SK-N-SH (cell line): ENCODE measurements at regions not wholly inside any gene's neighbourhood (a gene's known extent, or its start where the extent isn't known, plus 50 kb on each side); places are given as distances from the start of the nearest gene placed in this dataset.

Experiments used
- CTCF ChIA-PET: fragments of 300-600, 350-600 bp; formaldehyde crosslinking; extraction: SDS; loops from one replicate; lab custom pipeline; 2021; lab: Yijun Ruan, JAX
- POLR2A ChIA-PET: fragments of 350-600 bp; sonication (Branson Sonifier 250); formaldehyde crosslinking; extraction: SDS; loops from one replicate; lab custom pipeline; 2020; ENCODE audit warnings: antibody characterized with exemption, inconsistent platforms; lab: Yijun Ruan, JAX
- DNase-seq: peaks from one replicate; pipeline ENCODE4 v3.0.0; 2012
- H2AFZ ChIP-seq: fragments of 200-600 bp; sonication (generic); 2 replicates; pipeline ENCODE4 v1.8.1; 2016; ENCODE audit warnings: antibody characterized with exemption, mild to moderate bottlenecking, low read depth
- H3F3A ChIP-seq: fragments of 200-600 bp; sonication (generic); replicated peaks from 2 replicates; pipeline ENCODE3; 2016; ENCODE audit warnings: antibody characterized with exemption, mild to moderate bottlenecking; ENCODE audit not compliant: insufficient read depth
- H3K27ac ChIP-seq, 2 experiments: fragments of 200-500 bp in 1 of 2; fragments of 200-600 bp in 1 of 2; sonication (Bioruptor generic) in 1 of 2; sonication (generic), shearing (Covaris generic) in 1 of 2; 2 replicates each; pipeline versions ENCODE4 v1.5.1 to v1.6.1; 2014 to 2016; ENCODE audit warnings: low read depth in 2 of 2, inconsistent platforms in 1 of 2, low read length in 1 of 2, mild to moderate bottlenecking in 1 of 2, mixed read lengths in 1 of 2
- H3K27me3 ChIP-seq: fragments of 200-600 bp; sonication (generic), shearing (Covaris generic); 2 replicates; pipeline ENCODE4 v1.6.1; 2016; ENCODE audit warnings: mixed run types; ENCODE audit not compliant: insufficient read depth
- H3K36me3 ChIP-seq, 2 experiments: fragments of 200-500 bp in 1 of 2; fragments of 200-600 bp in 1 of 2; sonication (Bioruptor generic) in 1 of 2; sonication (generic) in 1 of 2; replicated peaks in 1 of 2; 2 replicates each; pipeline versions ENCODE3 to v1.5.1; 2014 to 2016; ENCODE audit warnings: low read length in 1 of 2, mild to moderate bottlenecking in 1 of 2; ENCODE audit not compliant: insufficient read depth in 2 of 2, control insufficient read depth in 1 of 2
- H3K4me1 ChIP-seq, 2 experiments: fragments of 200-500 bp in 1 of 2; fragments of 200-600 bp in 1 of 2; sonication (Bioruptor generic) in 1 of 2; sonication (generic), shearing (Covaris generic) in 1 of 2; 2 replicates each; pipeline versions ENCODE4 v1.5.1 to v1.6.1; 2014 to 2016; ENCODE audit warnings: low read depth in 1 of 2, low read length in 1 of 2, mixed run types in 1 of 2; ENCODE audit not compliant: insufficient read depth in 2 of 2, control insufficient read depth in 1 of 2
- H3K4me2 ChIP-seq: fragments of 200-600 bp; sonication (generic), shearing (Covaris generic); 2 replicates; pipeline ENCODE4 v1.6.1; 2017; ENCODE audit warnings: mixed run types
- H3K4me3 ChIP-seq, 2 experiments: fragments of 200-500 bp in 1 of 2; fragments of 200-600 bp in 1 of 2; sonication (Bioruptor generic) in 1 of 2; sonication (generic), shearing (Covaris generic) in 1 of 2; 2 replicates each; pipeline versions ENCODE4 v1.5.1 to v1.8.1; 2014 to 2016; ENCODE audit warnings: low read depth in 2 of 2, inconsistent platforms in 1 of 2, low read length in 1 of 2, mild to moderate bottlenecking in 1 of 2, mixed read lengths in 1 of 2, moderate library complexity in 1 of 2
- H3K79me2 ChIP-seq: fragments of 200-600 bp; sonication (generic); 2 replicates; pipeline ENCODE4 v1.8.1; 2017; ENCODE audit warnings: mild to moderate bottlenecking; ENCODE audit not compliant: insufficient read depth
- H3K9ac ChIP-seq: fragments of 200-600 bp; sonication (generic); 2 replicates; pipeline ENCODE4 v1.6.1; 2017; ENCODE audit warnings: mixed run types
- H3K9me2 ChIP-seq: fragments of 200-600 bp; sonication (generic); 2 replicates; pipeline ENCODE4 v1.6.1; 2017; ENCODE audit warnings: mixed run types
- H3K9me3 ChIP-seq: fragments of 200-600 bp; sonication (generic); 2 replicates; pipeline ENCODE4 v1.6.1; 2017; ENCODE audit warnings: mixed run types, mild to moderate bottlenecking, moderate library complexity
- H4K20me1 ChIP-seq: fragments of 200-600 bp; sonication (generic); 2 replicates; pipeline ENCODE4 v1.6.1; 2017; ENCODE audit warnings: mild to moderate bottlenecking, mixed run types; ENCODE audit not compliant: insufficient read depth
- CHD2 ChIP-seq: fragments of 150-350 bp; IDR thresholded peaks from 2 replicates; pipeline ENCODE4 v1.6.1; 2018; ENCODE audit warnings: low read length; ENCODE audit not compliant: partially characterized antibody
- EP300 ChIP-seq, 2 experiments: IDR thresholded peaks; 2 replicates each; pipeline versions ENCODE4 v1.4.0 to v1.6.1; 2012; ENCODE audit warnings: borderline replicate concordance in 1 of 2, low read depth in 1 of 2, low read length in 1 of 2
- FOSL2 ChIP-seq: IDR thresholded peaks from 2 replicates; pipeline ENCODE4 v1.4.0; 2012; ENCODE audit warnings: low read depth, mild to moderate bottlenecking, moderate library complexity, borderline replicate concordance
- FOXJ3 ChIP-seq: sonication (generic); formaldehyde crosslinking; IDR thresholded peaks from 2 replicates; pipeline ENCODE4 v1.5.1; 2020; ENCODE audit warnings: mild to moderate bottlenecking, missing genetic modification reagents
- FOXM1 ChIP-seq: IDR thresholded peaks from 2 replicates; pipeline ENCODE4 v1.4.0; 2012; ENCODE audit warnings: low read depth, mild to moderate bottlenecking
- GABPA ChIP-seq: IDR thresholded peaks from 2 replicates; pipeline ENCODE4 v1.4.0; 2012; ENCODE audit warnings: low read depth, mild to moderate bottlenecking
- JUND ChIP-seq: IDR thresholded peaks from 2 replicates; pipeline ENCODE4 v1.4.0; 2012
- MEF2A ChIP-seq: IDR thresholded peaks from 2 replicates; pipeline ENCODE4 v1.4.0; 2012; ENCODE audit warnings: low read depth, borderline replicate concordance
- MXI1 ChIP-seq: IDR thresholded peaks from 2 replicates; pipeline ENCODE4 v1.6.1; 2012; ENCODE audit warnings: mild to moderate bottlenecking, low read depth, low read length, improper control_type of control experiment
- NFIC ChIP-seq: IDR thresholded peaks from 2 replicates; pipeline ENCODE4 v1.4.0; 2012; ENCODE audit warnings: borderline replicate concordance
- RAD21 ChIP-seq: IDR thresholded peaks from 2 replicates; pipeline ENCODE4 v1.6.1; 2012; ENCODE audit warnings: mild to moderate bottlenecking, low read length
- RCOR1 ChIP-seq: fragments of 150-350 bp; IDR thresholded peaks from 2 replicates; pipeline ENCODE4 v1.6.1; 2017; ENCODE audit warnings: antibody characterized with exemption, low read length
- RFX5 ChIP-seq: IDR thresholded peaks from 2 replicates; pipeline ENCODE4 v1.6.1; 2012; ENCODE audit warnings: mild to moderate bottlenecking, improper control_type of control experiment, low read length
- TAF1 ChIP-seq: IDR thresholded peaks from 2 replicates; pipeline ENCODE4 v1.6.1; 2012; ENCODE audit warnings: low read depth, mild to moderate bottlenecking, low read length, moderate library complexity, borderline replicate concordance
- TCF12 ChIP-seq: IDR thresholded peaks from 2 replicates; pipeline ENCODE4 v1.4.0; 2012
- YY1 ChIP-seq: IDR thresholded peaks from 2 replicates; pipeline ENCODE4 v1.4.0; 2012; ENCODE audit warnings: low read depth, mild to moderate bottlenecking
- WGBS: methylation state at CpG from one replicate; pipeline ENCODE4 v1.1.6; 2017; ENCODE audit warnings: low lambda C conversion rate; 5-methylcytosine and 5-hydroxymethylcytosine counted together
- TF ChIP-seq, protein P1 (sequence below): IDR thresholded peaks from 2 replicates; pipeline ENCODE4 v1.4.0; 2012; ENCODE audit warnings: low read depth, borderline replicate concordance
- TF ChIP-seq, protein P2 (sequence below): IDR thresholded peaks from 2 replicates; pipeline ENCODE4 v1.4.0; 2012; ENCODE audit warnings: low read depth, borderline replicate concordance
- TF ChIP-seq, protein P3 (sequence below): IDR thresholded peaks from 2 replicates; pipeline ENCODE4 v1.4.0; 2012; ENCODE audit warnings: low read depth
- TF ChIP-seq, protein P4 (sequence below): IDR thresholded peaks from 2 replicates; pipeline ENCODE4; 2012
- TF ChIP-seq, protein P5 (sequence below): fragments of 150-350 bp; IDR thresholded peaks from 2 replicates; pipeline ENCODE4 v1.6.1; 2017; ENCODE audit warnings: antibody characterized with exemption, low read length, low read depth, borderline replicate concordance

DNA sequence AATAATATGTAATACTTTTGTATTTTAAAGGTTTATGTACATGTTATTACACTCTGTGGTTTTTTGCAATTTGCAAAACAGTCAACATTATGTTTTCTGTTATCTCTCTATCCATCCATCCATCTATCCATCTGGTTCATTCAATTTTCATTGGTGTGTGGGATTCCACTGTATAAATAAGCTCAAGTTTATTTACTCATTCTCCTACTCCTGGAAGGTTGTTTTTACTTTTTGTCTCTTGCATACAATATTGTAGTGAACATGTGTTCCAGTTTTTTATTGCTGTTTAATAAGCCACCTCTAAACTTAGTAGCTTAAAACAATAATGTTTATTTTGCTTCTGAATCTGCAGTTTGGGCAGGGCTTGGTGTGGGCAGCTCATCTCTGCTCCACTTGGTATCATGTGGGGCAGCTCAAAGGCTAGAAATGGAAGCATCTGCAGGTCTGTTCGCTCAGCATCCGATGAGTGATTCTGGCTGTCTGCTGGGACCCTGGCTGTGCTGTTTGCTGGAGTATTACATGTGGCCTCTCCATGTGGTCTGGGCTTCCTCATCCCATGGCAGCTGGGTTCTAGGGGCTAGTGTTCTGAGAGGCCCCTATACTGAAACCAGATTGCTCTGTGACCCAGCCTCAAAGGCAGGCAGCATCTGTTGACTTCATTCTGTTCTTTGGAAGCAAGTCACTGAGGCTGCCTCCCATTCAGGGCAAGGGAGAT is 98.8 kb downstream of the SLC25A47 start (continued):
- TF ChIP-seq NFIC (no peak), RAD21 (peak; percentile 16; the same call in 1 of the 2 replicates), MEF2A (no peak), YY1 (no peak), JUND (no peak), RCOR1 (no peak), TAF1 (no peak), CHD2 (no peak), FOSL2 (no peak), FOXM1 (no peak), GABPA (no peak), RFX5 (no peak), FOXJ3 (CRISPR knock-in tag) (0 out of 2 replicates have a peak, but pooled peaks have one; percentile 18)
- TF ChIP-seq, protein P1, sequence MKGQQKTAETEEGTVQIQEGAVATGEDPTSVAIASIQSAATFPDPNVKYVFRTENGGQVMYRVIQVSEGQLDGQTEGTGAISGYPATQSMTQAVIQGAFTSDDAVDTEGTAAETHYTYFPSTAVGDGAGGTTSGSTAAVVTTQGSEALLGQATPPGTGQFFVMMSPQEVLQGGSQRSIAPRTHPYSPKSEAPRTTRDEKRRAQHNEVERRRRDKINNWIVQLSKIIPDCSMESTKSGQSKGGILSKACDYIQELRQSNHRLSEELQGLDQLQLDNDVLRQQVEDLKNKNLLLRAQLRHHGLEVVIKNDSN, result no peak

DNA sequence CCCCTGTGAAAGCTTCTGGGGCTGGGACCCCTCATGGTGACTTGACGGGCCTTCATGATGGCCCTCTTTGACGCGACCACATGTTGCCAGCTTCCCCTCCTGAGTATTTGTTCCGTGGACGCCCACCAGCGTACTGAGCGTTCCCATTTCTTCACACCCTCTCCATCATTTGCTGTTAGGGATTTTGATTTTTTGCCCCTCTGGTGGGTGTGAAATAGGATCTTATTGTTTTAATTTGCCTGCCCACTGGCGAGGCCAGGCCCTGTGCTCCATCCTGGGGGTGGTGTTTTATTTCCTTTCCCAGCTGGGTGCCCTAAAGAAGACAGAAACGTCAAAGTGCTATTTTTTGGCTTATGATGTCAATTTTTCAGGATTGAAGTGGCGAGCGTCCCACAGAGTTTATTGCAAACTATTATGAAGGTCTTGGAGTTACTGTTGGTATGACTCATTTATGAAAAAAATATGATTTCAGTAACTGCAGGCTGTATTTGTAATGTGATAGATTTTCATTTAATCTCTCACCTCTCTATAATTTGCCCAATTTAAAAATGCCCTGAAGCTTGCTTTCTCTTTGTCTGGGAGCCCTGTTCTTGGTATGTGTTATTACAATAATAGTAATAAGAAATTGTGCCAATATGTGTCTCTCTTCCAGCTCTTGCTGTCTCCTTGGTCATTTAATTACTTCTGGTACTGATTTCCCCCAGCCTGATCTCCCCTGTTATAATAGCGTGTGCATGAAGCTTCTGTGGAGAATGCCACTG is 99.6 kb downstream of the SLC25A47 start:
- Histone ChIP-seq H3K27me3 (no peaks in the 10 kb centered on the region), H3K36me3 (no peaks in the 10 kb centered on the region), H2AFZ (no peak overlapping the region), H3K9me3 (no peaks in the 10 kb centered on the region), H3K9me2 (no peaks in the 10 kb centered on the region), H3K79me2 (peaks cover 3% of the 10 kb centered on the region; the same call in 1 of the 2 replicates), H3K4me2 (peak overlapping the region; percentile 71), H3K27ac (peak overlapping the region; percentile 82 to 100), H3F3A (peaks cover 9% of the 10 kb centered on the region), H3K4me1 (peaks cover 26 to 81% of the 10 kb centered on the region in 2 experiments), H4K20me1 (no peaks in the 10 kb centered on the region), H3K9ac (0 out of 2 replicates have a peak overlapping the region, but pooled peaks have one; percentile 15), H3K4me3 (no peak overlapping the region)
- no peak for DNase-seq
- CTCF ChIA-PET, result interaction anchor here (0.8 to 16.1 kb wide), 9 partner anchors 17 to 1237 kb away, joined by 3 to 310 read pairs (median 5); no protein-coding TSS in a partner anchor
- 65% methylated on average over 12 of the region's 12 CpGs for WGBS
- POLR2A ChIA-PET, result interaction anchor here (0.7 to 4.0 kb wide), 12 partner anchors 16 to 479 kb away, joined by 3 to 45 read pairs (median 6); partner anchors contain the start of gene DLK1
- TF ChIP-seq, protein P2, sequence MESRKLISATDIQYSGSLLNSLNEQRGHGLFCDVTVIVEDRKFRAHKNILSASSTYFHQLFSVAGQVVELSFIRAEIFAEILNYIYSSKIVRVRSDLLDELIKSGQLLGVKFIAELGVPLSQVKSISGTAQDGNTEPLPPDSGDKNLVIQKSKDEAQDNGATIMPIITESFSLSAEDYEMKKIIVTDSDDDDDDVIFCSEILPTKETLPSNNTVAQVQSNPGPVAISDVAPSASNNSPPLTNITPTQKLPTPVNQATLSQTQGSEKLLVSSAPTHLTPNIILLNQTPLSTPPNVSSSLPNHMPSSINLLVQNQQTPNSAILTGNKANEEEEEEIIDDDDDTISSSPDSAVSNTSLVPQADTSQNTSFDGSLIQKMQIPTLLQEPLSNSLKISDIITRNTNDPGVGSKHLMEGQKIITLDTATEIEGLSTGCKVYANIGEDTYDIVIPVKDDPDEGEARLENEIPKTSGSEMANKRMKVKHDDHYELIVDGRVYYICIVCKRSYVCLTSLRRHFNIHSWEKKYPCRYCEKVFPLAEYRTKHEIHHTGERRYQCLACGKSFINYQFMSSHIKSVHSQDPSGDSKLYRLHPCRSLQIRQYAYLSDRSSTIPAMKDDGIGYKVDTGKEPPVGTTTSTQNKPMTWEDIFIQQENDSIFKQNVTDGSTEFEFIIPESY, result 0 out of 2 replicates have a peak, but pooled peaks have one; percentile 18
- peak; percentile 15; the same call in 1 of the 2 replicates for TF ChIP-seq NFIC
- TF ChIP-seq, protein P3, sequence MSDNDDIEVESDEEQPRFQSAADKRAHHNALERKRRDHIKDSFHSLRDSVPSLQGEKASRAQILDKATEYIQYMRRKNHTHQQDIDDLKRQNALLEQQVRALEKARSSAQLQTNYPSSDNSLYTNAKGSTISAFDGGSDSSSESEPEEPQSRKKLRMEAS, result peak; percentile 25; the same call in 1 of the 2 replicates
- peak; percentile 61 for TF ChIP-seq JUND
- TF ChIP-seq, protein P4, sequence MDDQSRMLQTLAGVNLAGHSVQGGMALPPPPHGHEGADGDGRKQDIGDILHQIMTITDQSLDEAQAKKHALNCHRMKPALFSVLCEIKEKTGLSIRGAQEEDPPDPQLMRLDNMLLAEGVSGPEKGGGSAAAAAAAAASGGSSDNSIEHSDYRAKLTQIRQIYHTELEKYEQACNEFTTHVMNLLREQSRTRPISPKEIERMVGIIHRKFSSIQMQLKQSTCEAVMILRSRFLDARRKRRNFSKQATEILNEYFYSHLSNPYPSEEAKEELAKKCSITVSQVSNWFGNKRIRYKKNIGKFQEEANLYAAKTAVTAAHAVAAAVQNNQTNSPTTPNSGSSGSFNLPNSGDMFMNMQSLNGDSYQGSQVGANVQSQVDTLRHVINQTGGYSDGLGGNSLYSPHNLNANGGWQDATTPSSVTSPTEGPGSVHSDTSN, result peak; percentile 44; the same call in 1 of the 2 replicates
- peak; percentile 58 for TF ChIP-seq TCF12
- TF ChIP-seq FOXM1, result 0 out of 2 replicates have a peak, but pooled peaks have one; percentile 27
- peak; percentile 48 for TF ChIP-seq MEF2A
- TF ChIP-seq, protein P5, sequence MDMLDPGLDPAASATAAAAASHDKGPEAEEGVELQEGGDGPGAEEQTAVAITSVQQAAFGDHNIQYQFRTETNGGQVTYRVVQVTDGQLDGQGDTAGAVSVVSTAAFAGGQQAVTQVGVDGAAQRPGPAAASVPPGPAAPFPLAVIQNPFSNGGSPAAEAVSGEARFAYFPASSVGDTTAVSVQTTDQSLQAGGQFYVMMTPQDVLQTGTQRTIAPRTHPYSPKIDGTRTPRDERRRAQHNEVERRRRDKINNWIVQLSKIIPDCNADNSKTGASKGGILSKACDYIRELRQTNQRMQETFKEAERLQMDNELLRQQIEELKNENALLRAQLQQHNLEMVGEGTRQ, result no peak
- TF ChIP-seq MXI1, result no peak
- TF ChIP-seq CHD2, result no peak
- TF ChIP-seq FOSL2, result peak; percentile 78
- peak in 1 of 2 experiments; percentile 45; a peak in 1 of 4 replicates for TF ChIP-seq EP300 (IDR thresholded peaks at IDR 0.05; ENCODE audit: borderline replicate concordance in 1 of 2, low read depth in 1 of 2, low read length in 1 of 2)
